ENCODE measurements at regions not wholly inside any gene's neighbourhood (a gene's known extent, or its start where the extent isn't known, plus 50 kb on each side); places are given as distances from the start of the nearest gene placed in this dataset.
A peak's percentile ranks its signal among the peaks of the same experiment; 100 is the strongest.
"Not testable (repeated sequence)": the region's sequence is repeated elsewhere in the genome, so short reads cannot be mapped to it uniquely, and the experiment has no call there.

GRCh38 chr4:79676705-79677104, 268.7 kb upstream of the GK2 start:
- DNase-seq (ENCODE audit: low read depth) = no peak
- in situ Hi-C loops (cut with HindIII; ENCODE audit: low pct_unique_long_range_greater_than_20kb, low sequenced_read_pairs) = no loop called here

GRCh38 chr4:79674906-79675305, 266.9 kb upstream of the GK2 start:
- DNase-seq (ENCODE audit: low read depth); in situ Hi-C loops (cut with HindIII; ENCODE audit: low pct_unique_long_range_greater_than_20kb, low sequenced_read_pairs): not testable (repeated sequence)

GRCh38 chr4:79673898-79674297, 265.9 kb upstream of the GK2 start:
- in situ Hi-C loops (cut with HindIII; ENCODE audit: low pct_unique_long_range_greater_than_20kb, low sequenced_read_pairs) = no loop called here

GRCh38 chr4:79673377-79673776, 265.3 kb upstream of the GK2 start:
- DNase-seq (ENCODE audit: low read depth) = no peak
- in situ Hi-C loops (cut with HindIII; ENCODE audit: low pct_unique_long_range_greater_than_20kb, low sequenced_read_pairs) = no loop called here

More at GRCh38 chr4:79673898-79674297, 265.9 kb upstream of the GK2 start:
- DNase-seq (ENCODE audit: low read depth) = no peak

- in situ Hi-C loops (cut with HindIII; ENCODE audit: low pct_unique_long_range_greater_than_20kb, low sequenced_read_pairs) = no loop called here
- DNase-seq (ENCODE audit: low read depth) = no peak
Measured at GRCh38 chr4:79666875-79667274, 258.8 kb upstream of the GK2 start.

- in situ Hi-C loops (cut with HindIII; ENCODE audit: low pct_unique_long_range_greater_than_20kb, low sequenced_read_pairs) = no loop called here
- DNase-seq (ENCODE audit: low read depth) = no peak
Measured at GRCh38 chr4:79666112-79666511, 258.1 kb upstream of the GK2 start.

- no peak for DNase-seq (ENCODE audit: low read depth)
- in situ Hi-C loops (cut with HindIII; ENCODE audit: low pct_unique_long_range_greater_than_20kb, low sequenced_read_pairs) = no loop called here
Measured at GRCh38 chr4:79663865-79664264, 255.8 kb upstream of the GK2 start.

- DNase-seq (ENCODE audit: low read depth) = peak; percentile 18
- in situ Hi-C loops (cut with HindIII; ENCODE audit: low pct_unique_long_range_greater_than_20kb, low sequenced_read_pairs) = no loop called here
Measured at GRCh38 chr4:79663141-79663540, 255.1 kb upstream of the GK2 start.

- in situ Hi-C loops (cut with HindIII; ENCODE audit: low pct_unique_long_range_greater_than_20kb, low sequenced_read_pairs) = no loop called here
- DNase-seq (ENCODE audit: low read depth) = no peak
Measured at GRCh38 chr4:79662651-79663050, 254.6 kb upstream of the GK2 start.

- DNase-seq (ENCODE audit: low read depth) = peak; percentile 27
- in situ Hi-C loops (cut with HindIII; ENCODE audit: low pct_unique_long_range_greater_than_20kb, low sequenced_read_pairs) = no loop called here
Measured at GRCh38 chr4:79661196-79661595, 253.2 kb upstream of the GK2 start.

GRCh38 chr4:79659308-79659870, 251.4 kb upstream of the GK2 start:
- DNase-seq (ENCODE audit: low read depth); in situ Hi-C loops (cut with HindIII; ENCODE audit: low pct_unique_long_range_greater_than_20kb, low sequenced_read_pairs): not testable (repeated sequence)

- DNase-seq (ENCODE audit: low read depth) = no peak
- in situ Hi-C loops (cut with HindIII; ENCODE audit: low pct_unique_long_range_greater_than_20kb, low sequenced_read_pairs) = no loop called here
Measured at GRCh38 chr4:79657379-79657778, 249.4 kb upstream of the GK2 start.

GRCh38 chr4:79653871-79654270, 245.8 kb upstream of the GK2 start:
- in situ Hi-C loops (cut with HindIII; ENCODE audit: low pct_unique_long_range_greater_than_20kb, low sequenced_read_pairs) = no loop called here
- DNase-seq (ENCODE audit: low read depth) = peak; percentile 61

- DNase-seq (ENCODE audit: low read depth) = no peak
- in situ Hi-C loops (cut with HindIII; ENCODE audit: low pct_unique_long_range_greater_than_20kb, low sequenced_read_pairs) = no loop called here
Measured at GRCh38 chr4:79652738-79653137, 244.7 kb upstream of the GK2 start.

- DNase-seq (ENCODE audit: low read depth) = peak; percentile 64
- in situ Hi-C loops (cut with HindIII; ENCODE audit: low pct_unique_long_range_greater_than_20kb, low sequenced_read_pairs) = no loop called here
Measured at GRCh38 chr4:79652232-79652631, 244.2 kb upstream of the GK2 start.

GRCh38 chr4:79651456-79651855, 243.4 kb upstream of the GK2 start:
- peak; percentile 64 for DNase-seq (ENCODE audit: low read depth)
- in situ Hi-C loops (cut with HindIII; ENCODE audit: low pct_unique_long_range_greater_than_20kb, low sequenced_read_pairs) = no loop called here

GRCh38 chr4:79650794-79651431, 242.9 kb upstream of the GK2 start:
- in situ Hi-C loops (cut with HindIII; ENCODE audit: low pct_unique_long_range_greater_than_20kb, low sequenced_read_pairs) = no loop called here
- peak; percentile 78 for DNase-seq (ENCODE audit: low read depth)

- in situ Hi-C loops (cut with HindIII; ENCODE audit: low pct_unique_long_range_greater_than_20kb, low sequenced_read_pairs) = no loop called here
- DNase-seq (ENCODE audit: low read depth) = no peak
Measured at GRCh38 chr4:79650217-79650616, 242.2 kb upstream of the GK2 start.

- in situ Hi-C loops (cut with HindIII; ENCODE audit: low pct_unique_long_range_greater_than_20kb, low sequenced_read_pairs) = no loop called here
Measured at GRCh38 chr4:79645942-79646341, 237.9 kb upstream of the GK2 start.

GRCh38 chr4:79638735-79639134, 230.7 kb upstream of the GK2 start:
- no peak for DNase-seq (ENCODE audit: low read depth)
- in situ Hi-C loops (cut with HindIII; ENCODE audit: low pct_unique_long_range_greater_than_20kb, low sequenced_read_pairs) = no loop called here

More at GRCh38 chr4:79645942-79646341, 237.9 kb upstream of the GK2 start:
- no peak for DNase-seq (ENCODE audit: low read depth)

Measured in Caki2 (cell line).